ENCODE measurements at regions not wholly inside any gene's neighbourhood (a gene's known extent, or its start where the extent isn't known, plus 50 kb on each side); places are given as distances from the start of the nearest gene placed in this dataset.
"Not testable (repeated sequence)": the region's sequence is repeated elsewhere in the genome, so short reads cannot be mapped to it uniquely, and the experiment has no call there.

GRCh38 chr6:84601366-84601765, 163.0 kb downstream of the TBX18 start:
- Histone ChIP-seq H3K36me3 (no peaks in the 10 kb centered on the region), H3K27ac (no peak overlapping the region), H3K27me3 (no peaks in the 10 kb centered on the region), H3K4me1 (no peaks in the 10 kb centered on the region), H3K9me3 (no peaks in the 10 kb centered on the region), H3K4me3 (no peak overlapping the region)
- no peak for DNase-seq
- TF ChIP-seq POLR2A (IDR thresholded peaks at IDR 0.05) = no peak
- no peak for TF ChIP-seq CTCF (IDR thresholded peaks at IDR 0.05)

- no peak overlapping the region for H3K27ac ChIP-seq
- no peaks in the 10 kb centered on the region for H3K36me3 ChIP-seq
- H3K9me3 ChIP-seq = no peaks in the 10 kb centered on the region
- no peak for DNase-seq
- no peak for TF ChIP-seq POLR2A (IDR thresholded peaks at IDR 0.05)
- TF ChIP-seq CTCF (IDR thresholded peaks at IDR 0.05) = no peak
- H3K4me1 ChIP-seq = no peaks in the 10 kb centered on the region
- no peak overlapping the region for H3K4me3 ChIP-seq
- H3K27me3 ChIP-seq = no peaks in the 10 kb centered on the region
Observed at GRCh38 chr6:84599991-84600390, 164.4 kb downstream of the TBX18 start.

GRCh38 chr6:84597238-84597875, 167.0 kb downstream of the TBX18 start:
- Histone ChIP-seq H3K9me3 (no peaks in the 10 kb centered on the region), H3K4me3 (no peak overlapping the region), H3K4me1 (no peaks in the 10 kb centered on the region), H3K36me3 (no peaks in the 10 kb centered on the region), H3K27ac (no peak overlapping the region), H3K27me3 (no peaks in the 10 kb centered on the region)
- no peak for TF ChIP-seq CTCF (IDR thresholded peaks at IDR 0.05)
- TF ChIP-seq POLR2A (IDR thresholded peaks at IDR 0.05) = no peak
- no peak for DNase-seq

GRCh38 chr6:84596488-84596887, 167.9 kb downstream of the TBX18 start:
- Histone ChIP-seq H3K4me1 (no peaks in the 10 kb centered on the region), H3K36me3 (no peaks in the 10 kb centered on the region), H3K27ac (no peak overlapping the region), H3K27me3 (no peaks in the 10 kb centered on the region), H3K9me3 (no peaks in the 10 kb centered on the region), H3K4me3 (no peak overlapping the region)
- TF ChIP-seq POLR2A (IDR thresholded peaks at IDR 0.05) (no peak), CTCF (IDR thresholded peaks at IDR 0.05) (no peak)
- no peak for DNase-seq

GRCh38 chr6:84588697-84589080, 175.7 kb downstream of the TBX18 start:
- no peaks in the 10 kb centered on the region for H3K4me1 ChIP-seq
- H3K27ac ChIP-seq = no peak overlapping the region
- H3K27me3 ChIP-seq = no peaks in the 10 kb centered on the region
- H3K9me3 ChIP-seq = no peaks in the 10 kb centered on the region
- no peak for DNase-seq
- H3K4me3 ChIP-seq = no peak overlapping the region
- no peaks in the 10 kb centered on the region for H3K36me3 ChIP-seq
- TF ChIP-seq CTCF (IDR thresholded peaks at IDR 0.05) (no peak), POLR2A (IDR thresholded peaks at IDR 0.05) (no peak)

GRCh38 chr6:84587994-84588696, 176.3 kb downstream of the TBX18 start:
- H3K36me3 ChIP-seq, H3K27me3 ChIP-seq, H3K9me3 ChIP-seq, H3K4me1 ChIP-seq, H3K27ac ChIP-seq, DNase-seq, H3K4me3 ChIP-seq: not testable (repeated sequence)

GRCh38 chr6:84587202-84587940, 177.0 kb downstream of the TBX18 start:
- not testable (repeated sequence) for H3K9me3 ChIP-seq, H3K4me1 ChIP-seq, H3K27ac ChIP-seq, DNase-seq, H3K27me3 ChIP-seq, H3K4me3 ChIP-seq, H3K36me3 ChIP-seq
